Gastrocnemius medialis (tissue), 4 donors: ENCODE measurements at regions not wholly inside any gene's neighbourhood (a gene's known extent, or its start where the extent isn't known, plus 50 kb on each side); places are given as distances from the start of the nearest gene placed in this dataset.

Experiments
- CTCF ChIP-seq, 5 experiments: fragments of 450-650 bp in 3 of 5; fragments of 200-600 bp in 2 of 5; sonication (generic) in 2 of 5; IDR thresholded peaks in 4 of 5; conservative IDR thresholded peaks in 1 of 5; 1 replicate in 4 of 5; 2 replicates in 1 of 5; pipeline ENCODE4 v1.5.1; 2016 to 2019; ENCODE audit warnings: antibody characterized with exemption in 5 of 5, mild to moderate bottlenecking in 3 of 5, moderate library complexity in 3 of 5
- POLR2A ChIP-seq, 2 donors: fragments of 450-650 bp; IDR thresholded peaks; one replicate each; pipeline ENCODE4 v1.6.1; 2017; ENCODE audit warnings: antibody characterized with exemption in 2 of 2, mild to moderate bottlenecking in 2 of 2, moderate library complexity in 2 of 2

- TF ChIP-seq CTCF (IDR thresholded peaks at IDR 0.05 in 4 of 5, conservative IDR thresholded peaks at IDR 0.05 in 1 of 5) (no peak), POLR2A (IDR thresholded peaks at IDR 0.05) (no peak)
These were observed 476.2 kb downstream of the MMUT start for GRCh38 chr6:48986845-48987244.
